HUDEP-2 (cell line): ENCODE measurements at regions not wholly inside any gene's neighbourhood (a gene's known extent, or its start where the extent isn't known, plus 50 kb on each side); places are given as distances from the start of the nearest gene placed in this dataset.

Experiments
- DNase-seq, 76 experiments: peaks; one replicate each; lab custom pipeline; 2025; ENCODE audit not compliant: unreplicated experiment in 76 of 76; lab: John Stamatoyannopoulos, UW

- no peak for DNase-seq
Observed at GRCh38 chr4:24637173-24637572, 52.8 kb upstream of the DHX15 start.

GRCh38 chr4:24638396-24638875 is 54.1 kb upstream of the DHX15 start:
- no peak for DNase-seq

- DNase-seq = no peak
Observed at GRCh38 chr4:24639714-24640113, 55.4 kb upstream of the DHX15 start.

DNA sequence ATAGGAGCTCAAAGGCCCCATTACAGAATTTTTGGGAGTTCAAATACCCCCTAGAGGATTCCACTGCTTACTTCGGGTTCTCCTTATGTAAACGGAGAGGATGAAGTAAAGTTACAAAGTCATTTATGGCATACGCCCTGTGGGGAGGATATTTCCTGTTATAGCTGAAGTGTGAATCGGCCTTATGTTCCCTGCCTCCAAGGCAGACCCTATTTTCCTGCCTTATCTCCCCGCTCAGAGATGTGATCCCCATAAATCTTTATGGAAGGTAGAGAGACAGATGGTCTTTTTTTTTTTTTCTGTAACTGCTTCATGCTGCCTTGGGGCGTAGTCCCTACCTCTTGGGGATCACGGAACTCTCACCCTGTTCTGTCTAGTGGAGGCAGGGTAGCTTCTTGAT is 56.0 kb upstream of the DHX15 start:
- no peak for DNase-seq

- DNase-seq = no peak
Observed at GRCh38 chr4:24642981-24643547, 58.7 kb upstream of the DHX15 start.

GRCh38 chr4:24643774-24644520 is 59.6 kb upstream of the DHX15 start:
- no peak for DNase-seq

DNA sequence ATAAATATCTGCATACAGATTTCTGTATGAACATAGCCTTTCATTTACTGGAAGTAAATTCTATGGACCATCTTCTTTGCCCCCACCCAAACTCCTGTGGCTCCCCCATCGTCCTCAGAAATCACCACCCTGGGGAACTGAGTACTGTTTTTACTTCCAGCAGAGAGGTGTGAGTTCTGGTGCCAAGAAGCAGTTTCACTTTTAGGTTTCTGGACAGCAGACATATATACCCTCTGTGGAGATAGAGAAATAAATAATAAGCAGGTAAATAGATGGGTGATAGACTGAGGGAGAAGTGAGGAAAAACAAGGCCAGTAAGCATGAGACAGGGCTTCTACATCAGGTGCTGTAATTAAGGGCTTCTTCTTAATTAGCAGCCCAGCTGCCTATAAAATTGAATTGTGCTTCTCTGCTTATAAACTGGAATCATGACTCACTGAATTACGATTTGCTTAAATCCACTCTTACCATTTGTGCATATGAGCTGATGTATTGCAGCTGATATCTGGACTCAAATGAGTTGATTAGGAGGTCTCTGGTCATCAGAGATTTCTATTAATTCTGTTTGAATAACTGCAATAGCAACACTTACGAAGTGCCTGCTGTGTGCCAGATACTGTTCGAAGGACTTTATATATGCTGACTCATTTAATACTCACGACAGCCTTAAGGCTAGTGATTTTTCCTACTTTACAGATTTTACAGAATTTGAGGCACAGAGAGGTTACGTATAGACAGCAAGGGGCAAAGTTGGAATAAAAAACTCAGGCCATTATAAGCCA is 60.8 kb upstream of the DHX15 start:
- no peak for DNase-seq

DNA sequence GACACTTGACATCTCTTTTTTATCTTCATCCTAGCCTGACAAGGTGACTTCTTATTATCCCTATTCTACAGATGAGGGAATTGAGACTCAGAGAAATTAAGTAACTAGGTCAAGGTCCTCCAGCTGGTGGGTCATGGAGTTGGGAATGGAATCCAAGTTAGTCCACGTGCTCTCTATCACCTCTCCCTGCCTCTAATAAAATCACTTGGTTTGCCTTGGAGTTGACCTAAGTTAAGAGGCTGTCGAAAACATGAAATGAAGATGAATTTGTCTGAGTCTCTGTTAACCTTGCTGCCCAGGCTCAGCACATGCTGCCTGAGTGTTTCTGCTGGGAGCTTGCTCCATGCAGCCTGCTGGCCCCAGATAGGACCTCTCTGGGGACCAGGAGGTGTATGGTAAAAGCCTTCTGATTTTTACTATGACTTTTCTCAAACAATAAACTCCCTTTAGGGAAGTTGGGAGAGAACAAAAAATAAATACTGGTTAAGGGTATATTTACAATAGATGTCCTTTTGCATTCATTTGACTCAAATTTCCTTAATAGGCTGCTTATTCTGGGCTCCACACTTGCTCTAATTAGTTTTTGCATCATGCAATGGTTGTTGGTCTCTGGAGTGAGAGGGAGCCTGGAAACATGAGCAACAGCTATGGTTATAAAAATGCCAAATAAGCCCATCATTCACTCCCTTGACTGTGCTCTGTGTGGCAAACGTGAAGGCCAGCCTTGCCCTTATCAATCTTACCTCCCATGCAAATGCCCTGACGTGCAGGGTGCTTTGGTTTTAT is 61.6 kb upstream of the DHX15 start:
- DNase-seq = no peak

DNA sequence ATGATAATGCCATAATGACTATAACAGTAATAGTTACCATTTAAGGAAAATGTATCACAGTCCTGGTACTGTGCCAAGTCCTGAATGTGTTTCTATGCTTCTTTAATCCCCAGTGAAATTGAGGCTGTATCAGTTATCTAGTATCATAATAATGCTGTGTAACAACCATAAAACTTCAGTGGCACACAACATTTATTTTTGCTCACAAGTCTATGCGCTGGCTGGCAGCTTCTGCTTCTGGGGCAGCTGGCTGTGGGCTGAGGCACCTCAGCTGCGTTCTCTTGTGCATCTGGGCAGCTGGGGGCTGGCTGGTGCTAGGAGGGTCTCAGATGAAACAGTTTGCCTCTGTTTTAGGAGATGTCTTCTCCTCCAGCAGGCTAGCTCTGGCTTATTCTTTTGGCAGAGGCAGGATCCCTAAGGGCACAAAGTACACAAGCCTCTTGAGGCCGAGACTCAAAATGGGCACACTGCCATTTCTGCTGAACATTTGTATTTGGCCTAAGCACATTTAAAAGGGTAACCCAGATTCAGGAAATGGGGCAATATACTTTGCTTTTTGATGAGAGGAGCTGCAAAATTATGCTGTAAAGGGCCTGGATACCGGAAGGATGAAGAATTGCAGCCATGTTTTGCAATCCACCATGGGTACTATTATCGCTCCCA is 62.6 kb upstream of the DHX15 start:
- DNase-seq = no peak

GRCh38 chr4:24650849-24651640 is 66.7 kb upstream of the DHX15 start:
- no peak for DNase-seq

DNA sequence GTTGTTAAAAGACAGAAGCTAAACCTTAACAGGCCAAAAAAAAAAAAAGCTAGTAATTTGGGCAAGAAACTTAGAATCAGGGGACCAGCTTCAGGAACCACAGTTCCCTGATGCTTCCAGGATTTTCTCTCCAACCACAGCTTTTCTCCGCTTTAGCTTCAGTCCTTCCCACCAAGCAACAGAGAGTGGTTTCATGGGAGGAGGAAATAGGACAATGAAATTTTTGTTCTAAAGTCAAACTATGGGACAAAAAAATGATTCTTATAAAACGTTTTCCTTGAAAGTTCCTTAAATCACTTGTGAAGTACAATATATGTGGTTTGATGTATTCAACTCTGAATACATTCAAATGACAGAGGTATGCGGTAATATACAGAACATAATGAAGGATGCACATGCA is 71.0 kb upstream of the DHX15 start:
- no peak for DNase-seq

DNA sequence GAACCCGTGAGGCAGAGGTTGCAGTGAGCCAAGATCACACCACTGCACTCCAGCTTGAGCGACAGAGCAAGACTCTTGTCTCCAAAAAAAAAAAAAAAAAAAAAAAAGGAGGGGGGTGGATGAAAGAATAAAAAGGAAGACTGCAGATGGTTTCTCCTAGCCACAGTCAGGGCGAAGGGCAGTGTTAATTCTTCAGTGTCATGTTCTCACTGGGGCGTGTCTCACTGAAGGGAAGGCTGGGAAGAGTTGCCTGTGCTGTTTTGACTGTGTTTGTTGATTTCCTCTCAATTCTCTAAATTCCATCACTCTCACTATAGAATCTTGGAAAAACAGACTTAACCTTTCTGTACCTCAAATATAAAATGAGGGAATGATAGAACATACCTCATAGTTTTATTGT is 71.6 kb upstream of the DHX15 start:
- DNase-seq = no peak

DNA sequence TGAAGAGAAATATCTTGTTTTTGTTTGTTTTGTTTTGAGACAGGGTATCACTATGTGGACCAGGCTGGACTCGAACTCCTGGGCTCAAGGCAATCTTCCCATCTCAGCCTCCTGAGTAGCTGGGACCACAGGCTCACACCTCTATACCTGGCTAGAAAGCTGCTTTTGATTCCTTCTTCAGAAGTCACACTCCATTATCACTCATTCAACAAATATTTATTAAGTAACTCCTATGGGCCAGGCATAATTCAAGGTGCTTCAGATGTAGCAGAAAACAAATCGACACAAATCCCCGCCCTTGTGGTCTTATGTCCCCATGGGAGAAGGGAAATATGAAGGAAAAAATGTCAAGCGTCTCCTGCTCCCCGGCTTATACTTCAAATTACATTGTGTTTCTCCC is 72.6 kb upstream of the DHX15 start:
- no peak for DNase-seq

- DNase-seq = peak in 4 of 76 experiments; percentile 1 to 5 (median 4)
Observed at GRCh38 chr4:24657768-24658617, 73.6 kb upstream of the DHX15 start.

GRCh38 chr4:24659241-24659961 is 75.0 kb upstream of the DHX15 start:
- no peak for DNase-seq

DNA sequence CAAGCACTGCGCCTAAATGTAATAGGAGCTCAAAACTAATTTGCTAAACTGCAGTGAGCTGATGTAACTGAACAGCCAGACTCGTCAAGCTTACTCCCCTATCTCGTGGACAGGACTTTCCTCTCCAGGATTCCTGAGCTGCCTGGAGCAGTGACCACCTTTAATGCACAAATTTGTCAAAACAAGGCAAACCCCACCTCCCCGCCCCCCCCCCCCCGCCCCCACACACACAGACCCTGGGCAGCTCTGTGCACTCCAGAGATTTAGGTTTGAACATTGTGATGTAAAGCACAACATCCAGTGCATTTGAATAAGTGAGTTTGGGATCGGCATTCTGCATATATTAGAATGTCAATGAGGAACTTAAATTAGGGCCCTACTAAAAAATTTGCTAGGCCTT is 77.7 kb upstream of the DHX15 start:
- no peak for DNase-seq

DNA sequence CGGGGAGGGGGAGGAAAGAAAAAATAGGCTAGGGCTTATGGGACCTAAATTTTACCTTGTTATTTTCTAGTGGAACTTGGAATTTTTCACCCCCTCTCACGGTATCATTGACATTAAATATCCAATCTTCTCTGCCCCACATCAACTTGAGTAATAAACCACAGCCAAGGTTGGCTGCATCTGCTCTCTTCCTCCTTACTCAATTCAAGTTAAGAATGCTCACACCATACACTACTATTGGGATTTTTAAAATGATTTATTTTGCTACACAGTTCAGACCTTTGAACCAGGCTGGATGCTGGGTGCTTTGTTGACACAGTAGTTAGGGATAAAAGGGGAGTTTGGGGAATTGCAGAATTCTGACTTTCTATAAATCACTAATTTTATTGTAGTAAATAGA is 78.2 kb upstream of the DHX15 start:
- DNase-seq = no peak

GRCh38 chr4:24664956-24665355 is 80.6 kb upstream of the DHX15 start:
- DNase-seq = no peak
